KMS-11 (cell line): ENCODE measurements at regions not wholly inside any gene's neighbourhood (a gene's known extent, or its start where the extent isn't known, plus 50 kb on each side); places are given as distances from the start of the nearest gene placed in this dataset.

Experiments used
- H2AFZ ChIP-seq: fragments of 200-600 bp; sonication (generic); 2 replicates; pipeline ENCODE4 v1.6.1; 2016; ENCODE audit warnings: antibody characterized with exemption, mixed run types, low read depth
- H3K27ac ChIP-seq: fragments of 200-600 bp; sonication (generic); 2 replicates; pipeline ENCODE4 v1.6.1; 2016; ENCODE audit warnings: mild to moderate bottlenecking, mixed run types
- H3K27me3 ChIP-seq: fragments of 200-600 bp; sonication (generic); 2 replicates; pipeline ENCODE4 v1.6.1; 2017; ENCODE audit warnings: mild to moderate bottlenecking, low read depth, mixed run types, moderate library complexity; ENCODE audit not compliant: insufficient read depth
- H3K36me3 ChIP-seq: fragments of 200-600 bp; sonication (generic); 2 replicates; pipeline ENCODE4 v1.6.1; 2017; ENCODE audit warnings: mild to moderate bottlenecking, mixed run types; ENCODE audit not compliant: insufficient read depth
- H3K4me1 ChIP-seq: fragments of 200-600 bp; sonication (generic); 2 replicates; pipeline ENCODE4 v1.6.1; 2016; ENCODE audit warnings: mild to moderate bottlenecking, low read depth, mixed run types; ENCODE audit not compliant: poor library complexity, severe bottlenecking
- H3K4me2 ChIP-seq: fragments of 200-600 bp; sonication (generic); 2 replicates; pipeline ENCODE4 v1.7.0; 2016; ENCODE audit warnings: mild to moderate bottlenecking, mixed run types
- H3K4me3 ChIP-seq: fragments of 200-600 bp; sonication (generic); IDR thresholded peaks from 2 replicates; pipeline ENCODE4 v1.6.1; 2017; ENCODE audit warnings: low read depth, low read length, mixed read lengths; ENCODE audit not compliant: insufficient read depth
- H3K79me2 ChIP-seq: fragments of 200-600 bp; sonication (generic); 2 replicates; pipeline ENCODE4 v1.6.1; 2016; ENCODE audit warnings: low read depth, mixed run types; ENCODE audit not compliant: insufficient read depth
- H3K9ac ChIP-seq: fragments of 200-600 bp; sonication (generic); 2 replicates; pipeline ENCODE4 v1.6.1; 2016; ENCODE audit warnings: mild to moderate bottlenecking, mixed run types
- H4K20me1 ChIP-seq: fragments of 200-600 bp; sonication (generic); 2 replicates; pipeline ENCODE4 v1.6.1; 2016; ENCODE audit warnings: mild to moderate bottlenecking, mixed run types; ENCODE audit not compliant: insufficient read depth
- CTCF ChIP-seq: fragments of 200-600 bp; sonication (generic); conservative IDR thresholded peaks from 2 replicates; pipeline ENCODE4 v1.6.1; 2017; ENCODE audit warnings: low read depth, mild to moderate bottlenecking, antibody characterized with exemption, low read length, moderate library complexity, mixed read lengths

- no peak overlapping the region for H3K27ac ChIP-seq
- H3K27me3 ChIP-seq, result no peaks in the 10 kb centered on the region
- no peak for TF ChIP-seq CTCF
- H2AFZ ChIP-seq, result no peak overlapping the region
- no peak overlapping the region for H3K4me2 ChIP-seq
- H3K79me2 ChIP-seq, result no peaks in the 10 kb centered on the region
- no peak overlapping the region for H3K4me3 ChIP-seq
- no peaks in the 10 kb centered on the region for H3K4me1 ChIP-seq
- no peak overlapping the region for H3K9ac ChIP-seq
- H4K20me1 ChIP-seq, result no peaks in the 10 kb centered on the region
- no peaks in the 10 kb centered on the region for H3K36me3 ChIP-seq
Measured at GRCh38 chr22:48153726-48154125, 1391.3 kb downstream of the TBC1D22A start.

GRCh38 chr22:48152916-48153315 is 1390.5 kb downstream of the TBC1D22A start:
- H2AFZ ChIP-seq, result no peak overlapping the region
- no peak for TF ChIP-seq CTCF
- no peaks in the 10 kb centered on the region for H4K20me1 ChIP-seq
- H3K4me3 ChIP-seq, result no peak overlapping the region
- H3K27me3 ChIP-seq, result no peaks in the 10 kb centered on the region
- H3K79me2 ChIP-seq, result no peaks in the 10 kb centered on the region
- H3K27ac ChIP-seq, result no peak overlapping the region
- H3K4me1 ChIP-seq, result no peaks in the 10 kb centered on the region
- no peaks in the 10 kb centered on the region for H3K36me3 ChIP-seq
- no peak overlapping the region for H3K9ac ChIP-seq
- H3K4me2 ChIP-seq, result no peak overlapping the region

- no peak overlapping the region for H3K4me2 ChIP-seq
- H2AFZ ChIP-seq, result no peak overlapping the region
- H3K27ac ChIP-seq, result no peak overlapping the region
- no peak for TF ChIP-seq CTCF
- no peaks in the 10 kb centered on the region for H3K27me3 ChIP-seq
- no peaks in the 10 kb centered on the region for H3K4me1 ChIP-seq
- H3K79me2 ChIP-seq, result no peaks in the 10 kb centered on the region
- no peaks in the 10 kb centered on the region for H3K36me3 ChIP-seq
- no peak overlapping the region for H3K9ac ChIP-seq
- H3K4me3 ChIP-seq, result no peak overlapping the region
- no peaks in the 10 kb centered on the region for H4K20me1 ChIP-seq
Measured at GRCh38 chr22:48152164-48152775, 1389.8 kb downstream of the TBC1D22A start.

- Histone ChIP-seq H3K79me2 (no peaks in the 10 kb centered on the region), H3K27ac (no peak overlapping the region), H3K4me2 (no peak overlapping the region), H3K4me3 (no peak overlapping the region), H3K27me3 (no peaks in the 10 kb centered on the region), H3K36me3 (no peaks in the 10 kb centered on the region), H3K9ac (no peak overlapping the region), H4K20me1 (no peaks in the 10 kb centered on the region), H2AFZ (no peak overlapping the region), H3K4me1 (no peaks in the 10 kb centered on the region)
- no peak for TF ChIP-seq CTCF
Measured at GRCh38 chr22:48151641-48152040, 1389.2 kb downstream of the TBC1D22A start.
